DMS153 treated with DMSO at 0.1 percent for 48 hours (cell line): ENCODE measurements at regions not wholly inside any gene's neighbourhood (a gene's known extent, or its start where the extent isn't known, plus 50 kb on each side); places are given as distances from the start of the nearest gene placed in this dataset.
"Not testable (repeated sequence)": the region's sequence is repeated elsewhere in the genome, so short reads cannot be mapped to it uniquely, and the experiment has no call there.

Experiments used
- DNase-seq: peaks from one replicate; lab custom pipeline; 2025; ENCODE audit not compliant: unreplicated experiment; lab: John Stamatoyannopoulos, UW

- DNase-seq, result no peak
These were observed 51.1 kb upstream of the CRY1 start for GRCh38 chr12:107144441-107144840.

GRCh38 chr12:107144990-107145389, 51.6 kb upstream of the CRY1 start:
- DNase-seq, result no peak

GRCh38 chr12:107145397-107145796, 52.0 kb upstream of the CRY1 start:
- no peak for DNase-seq

- DNase-seq, result no peak
These were observed 54.8 kb upstream of the CRY1 start for GRCh38 chr12:107148107-107148506.

GRCh38 chr12:107152315-107152714, 59.0 kb upstream of the CRY1 start:
- no peak for DNase-seq

DNA sequence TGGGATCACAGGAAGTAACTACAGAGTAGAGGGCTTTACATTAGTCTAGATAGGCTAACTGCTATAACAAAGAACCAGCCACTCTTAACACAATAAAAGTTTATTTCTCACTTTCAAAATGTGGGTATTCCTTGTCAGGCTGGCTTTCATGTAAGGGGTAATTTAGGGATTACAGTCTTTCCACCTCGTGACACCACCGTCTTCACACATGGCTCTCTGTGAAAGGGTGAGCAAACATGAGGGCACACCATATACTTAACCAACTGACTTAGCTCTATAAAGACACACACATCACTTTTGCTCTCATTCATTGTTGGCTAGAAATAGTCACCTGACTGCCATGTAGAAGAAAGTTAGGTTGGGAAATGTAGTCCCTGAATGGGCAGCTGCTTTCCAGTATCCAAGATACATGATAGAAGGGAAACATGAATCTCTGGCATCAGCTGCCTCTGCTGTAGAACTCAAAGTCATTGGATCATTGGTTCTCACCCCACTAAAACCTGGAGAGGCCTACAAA, 66.1 kb upstream of the CRY1 start:
- DNase-seq, result no peak

- no peak for DNase-seq
These were observed 70.1 kb upstream of the CRY1 start for GRCh38 chr12:107163413-107163812.

- DNase-seq, result no peak
These were observed 71.0 kb upstream of the CRY1 start for GRCh38 chr12:107164392-107164791.

DNA sequence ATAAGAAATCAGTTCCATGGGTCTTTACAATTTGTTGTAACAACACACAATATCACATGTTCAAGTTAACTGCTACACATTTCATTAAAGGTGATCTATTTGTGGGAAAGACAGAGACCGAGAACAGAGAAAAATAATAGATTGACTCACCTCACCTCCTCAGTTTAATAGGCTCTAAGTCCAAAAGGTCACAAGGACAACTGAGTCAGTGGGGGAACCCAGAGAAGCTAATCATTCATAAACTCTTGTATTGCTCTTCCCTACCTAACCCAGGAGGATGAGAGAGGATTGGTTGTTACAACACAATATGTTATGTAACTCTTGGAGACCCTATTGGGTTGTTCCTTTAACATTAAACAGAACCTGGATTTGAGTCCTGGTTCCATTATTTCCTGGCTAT, 72.2 kb upstream of the CRY1 start:
- DNase-seq, result no peak

- no peak for DNase-seq
These were observed 74.4 kb upstream of the CRY1 start for GRCh38 chr12:107167756-107168155.

- no peak for DNase-seq
These were observed 75.9 kb upstream of the CRY1 start for GRCh38 chr12:107169200-107169599.

DNA sequence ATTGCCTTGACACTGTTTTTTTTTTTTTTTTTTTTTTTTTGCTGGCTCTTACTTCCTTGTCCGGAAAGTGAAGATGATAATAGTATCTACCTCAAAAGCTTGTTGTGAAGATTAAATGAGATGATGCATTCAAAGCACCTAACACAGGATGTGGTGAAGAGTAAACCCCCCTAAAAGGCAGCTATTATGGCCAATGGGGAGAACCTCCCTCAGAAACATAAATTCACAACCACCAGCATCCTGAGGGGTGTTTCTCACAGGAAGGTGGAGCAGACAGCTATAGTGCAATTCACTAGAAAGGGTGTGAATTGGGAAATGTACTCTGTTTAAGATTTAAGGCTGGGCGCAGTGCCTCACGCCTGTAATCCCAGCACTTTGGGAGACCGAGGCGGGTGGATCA, 85.4 kb upstream of the CRY1 start:
- DNase-seq, result no peak

DNA sequence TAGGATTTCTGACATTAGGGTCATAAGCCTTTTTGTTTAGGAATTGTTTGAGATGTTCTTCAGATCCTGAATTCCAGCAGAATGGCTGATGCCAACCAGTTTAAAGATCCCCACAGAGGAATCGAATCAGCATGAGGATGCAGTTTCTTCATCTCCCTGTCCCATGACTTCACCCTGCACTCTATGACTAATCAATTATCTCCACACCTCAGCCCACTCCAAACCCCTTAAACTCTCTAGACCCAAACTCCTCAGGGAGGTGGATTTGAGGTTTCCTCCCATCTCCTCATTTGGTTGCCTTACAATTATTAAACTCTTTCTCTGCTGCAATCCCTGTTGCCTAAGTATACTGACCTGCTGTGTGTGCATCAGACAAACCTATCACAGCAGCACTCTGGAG, 86.5 kb upstream of the CRY1 start:
- DNase-seq, result no peak

GRCh38 chr12:107180272-107180671, 86.9 kb upstream of the CRY1 start:
- no peak for DNase-seq

GRCh38 chr12:107184359-107184930, 91.1 kb upstream of the CRY1 start:
- no peak for DNase-seq

DNA sequence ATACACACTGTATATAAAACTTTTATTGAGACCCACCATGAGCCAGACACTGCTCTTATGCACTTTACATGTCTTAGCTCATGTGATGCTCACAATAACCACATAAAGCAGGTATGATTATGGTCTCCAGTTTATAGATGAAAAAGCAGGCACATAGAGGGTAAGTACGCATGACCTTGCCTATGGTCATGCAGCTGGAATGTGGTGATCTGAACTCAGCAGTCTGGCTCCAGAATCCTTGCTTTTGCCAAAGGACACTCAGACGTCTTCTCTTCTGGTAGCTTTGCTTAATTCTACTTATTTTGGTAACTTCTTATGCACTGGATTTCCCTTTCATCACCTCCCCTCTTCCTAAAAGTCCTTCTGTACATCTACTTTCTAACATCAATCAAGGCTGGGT, 103.3 kb upstream of the CRY1 start:
- no peak for DNase-seq

DNA sequence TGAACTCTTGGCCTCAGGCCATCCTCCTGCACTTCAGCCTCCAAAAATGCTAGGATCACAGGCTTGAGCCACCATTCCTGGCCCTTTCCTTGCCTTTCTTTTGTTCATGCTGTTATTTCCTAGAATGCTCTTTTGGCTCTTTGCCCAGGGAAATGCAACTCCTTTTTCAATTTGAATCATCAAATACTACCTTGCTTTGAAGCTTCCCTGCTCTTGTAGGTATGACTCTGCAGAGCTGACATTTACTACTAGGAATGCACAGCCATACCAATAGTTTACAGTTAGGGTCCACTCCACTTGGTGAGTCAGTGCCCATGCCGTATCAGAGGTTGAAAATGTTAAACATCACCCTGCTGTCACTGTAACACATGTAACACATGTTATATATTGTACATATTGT, 107.0 kb upstream of the CRY1 start:
- no peak for DNase-seq

- no peak for DNase-seq
These were observed 114.7 kb upstream of the CRY1 start for GRCh38 chr12:107207931-107208525.

DNA sequence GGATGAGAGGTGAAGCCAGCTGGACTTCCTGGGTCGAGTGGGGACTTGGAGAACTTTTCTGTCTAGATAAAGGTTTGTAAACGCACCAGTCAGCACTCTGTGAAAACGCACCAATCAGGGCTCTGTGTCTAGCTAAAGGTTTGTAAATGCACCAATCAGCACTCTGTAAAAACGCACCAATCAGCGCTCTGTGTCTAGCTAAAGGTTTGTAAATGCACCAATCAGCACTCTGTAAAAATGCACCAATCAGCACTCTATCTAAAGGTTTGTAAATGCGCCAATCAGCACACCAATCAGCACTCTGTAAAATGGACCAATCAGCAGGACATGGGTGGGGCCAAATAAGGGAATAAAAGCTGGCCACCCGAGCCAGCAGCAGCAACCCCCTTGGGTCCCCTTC, 116.4 kb upstream of the CRY1 start:
- DNase-seq, result not testable (repeated sequence)

DNA sequence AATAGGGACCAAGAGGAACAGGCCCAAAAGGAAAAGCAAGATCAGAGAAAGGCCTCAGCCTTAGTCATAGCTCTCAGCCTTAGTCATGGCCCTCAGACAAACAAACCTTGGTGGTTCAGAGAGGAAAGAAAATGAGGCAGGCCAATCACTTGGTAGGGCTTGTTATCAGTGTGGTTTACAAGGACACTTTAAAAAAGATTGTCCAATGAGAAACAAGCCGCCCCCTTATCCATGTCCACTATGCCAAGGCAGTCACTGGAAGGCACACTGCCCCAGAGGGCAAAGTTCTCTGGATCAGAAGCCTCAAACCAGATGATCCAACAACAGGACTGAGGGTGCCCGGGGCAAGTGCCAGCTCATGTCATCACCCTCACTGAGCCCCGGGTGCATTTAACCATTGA, 121.0 kb upstream of the CRY1 start:
- not testable (repeated sequence) for DNase-seq

GRCh38 chr12:107216411-107216810, 123.1 kb upstream of the CRY1 start:
- DNase-seq, result not testable (repeated sequence)

DNA sequence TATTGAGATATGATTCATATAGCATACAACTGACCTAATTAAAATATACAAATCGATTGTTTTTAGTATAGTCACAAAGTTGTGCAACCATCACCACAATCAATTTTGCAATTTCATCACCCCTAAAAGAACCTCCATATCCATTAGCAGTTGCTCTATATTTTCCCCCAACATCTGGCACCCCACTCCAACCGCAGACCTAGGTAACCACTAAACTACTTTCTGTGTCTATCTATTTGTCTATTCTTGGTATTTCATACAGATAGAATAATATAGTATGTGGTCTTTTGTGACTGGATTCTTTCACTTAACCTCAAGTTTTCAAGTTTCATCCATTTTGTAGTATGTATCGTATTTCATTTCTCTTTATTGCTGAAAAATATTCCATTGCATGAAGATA, 126.0 kb upstream of the CRY1 start:
- DNase-seq, result no peak

DNA sequence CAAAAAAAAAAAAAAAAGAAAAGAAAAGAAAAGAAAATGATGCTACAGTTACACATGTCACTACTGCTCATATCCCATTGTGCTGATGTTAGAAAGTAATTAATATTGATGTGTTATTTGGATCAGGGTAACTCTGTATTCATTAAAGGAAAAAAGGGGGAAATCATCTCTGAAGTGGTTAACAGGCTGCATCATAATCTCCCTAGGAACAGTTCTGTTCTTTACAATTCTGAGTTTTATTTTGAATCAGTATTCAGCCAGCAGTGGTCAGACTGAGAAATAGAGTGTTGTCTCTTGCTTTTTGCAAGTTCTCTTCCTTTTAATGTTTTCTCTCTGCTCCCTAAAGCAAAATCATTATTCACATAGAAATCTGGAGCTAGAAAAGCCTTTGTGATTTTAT, 128.6 kb upstream of the CRY1 start:
- DNase-seq, result no peak
